GM18502 (cell line): ENCODE measurements at regions not wholly inside any gene's neighbourhood (a gene's known extent, or its start where the extent isn't known, plus 50 kb on each side); places are given as distances from the start of the nearest gene placed in this dataset.

Experiments
- ATAC-seq: cut with Tn5 transposase; IDR thresholded peaks from one replicate; pipeline ENCODE4 v1.9.1; 2021; ENCODE audit warnings: mild to moderate bottlenecking; ENCODE audit not compliant: unreplicated experiment, poor library complexity

DNA sequence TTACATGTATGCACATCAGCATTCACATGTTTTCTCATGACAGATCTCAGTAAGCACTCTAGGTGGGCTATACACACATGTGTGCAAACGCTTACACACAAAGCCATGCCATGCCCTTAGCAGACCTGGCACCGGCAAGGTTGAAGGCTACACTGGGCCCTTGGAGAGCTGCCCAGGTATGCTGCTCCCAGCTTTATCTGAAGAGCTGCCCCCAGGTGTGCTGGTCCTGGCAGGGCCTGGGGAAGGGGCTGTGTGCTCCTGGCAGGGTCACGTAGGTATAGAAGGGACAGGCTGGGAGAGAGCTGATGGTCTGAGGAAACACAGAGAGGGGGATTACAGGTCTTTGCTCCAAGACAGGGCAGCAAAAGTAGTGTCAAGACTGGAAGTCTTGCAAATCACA lies 146.7 kb upstream of the VANGL1 start:
- ATAC-seq, result no peak

DNA sequence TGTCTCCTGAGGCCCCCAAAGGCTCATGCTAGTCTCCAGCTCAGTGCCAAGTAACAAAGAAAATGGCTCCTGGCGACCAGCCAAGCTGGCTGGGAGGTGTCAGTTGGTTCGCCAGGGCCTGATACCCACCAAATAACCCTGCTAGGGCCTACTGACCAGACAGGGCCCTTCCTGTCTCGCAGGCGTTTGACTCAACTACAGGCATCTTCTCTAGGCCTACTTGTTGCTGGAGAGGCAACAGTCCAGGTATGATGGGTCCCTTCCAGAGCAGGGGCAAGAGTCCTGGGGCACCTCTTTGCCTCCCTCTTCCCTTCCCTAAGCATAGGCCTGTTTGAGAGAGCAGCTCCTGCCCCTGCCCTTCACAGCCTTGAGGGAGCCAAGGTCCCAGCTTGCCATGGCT lies 147.9 kb upstream of the VANGL1 start:
- ATAC-seq, result no peak

DNA sequence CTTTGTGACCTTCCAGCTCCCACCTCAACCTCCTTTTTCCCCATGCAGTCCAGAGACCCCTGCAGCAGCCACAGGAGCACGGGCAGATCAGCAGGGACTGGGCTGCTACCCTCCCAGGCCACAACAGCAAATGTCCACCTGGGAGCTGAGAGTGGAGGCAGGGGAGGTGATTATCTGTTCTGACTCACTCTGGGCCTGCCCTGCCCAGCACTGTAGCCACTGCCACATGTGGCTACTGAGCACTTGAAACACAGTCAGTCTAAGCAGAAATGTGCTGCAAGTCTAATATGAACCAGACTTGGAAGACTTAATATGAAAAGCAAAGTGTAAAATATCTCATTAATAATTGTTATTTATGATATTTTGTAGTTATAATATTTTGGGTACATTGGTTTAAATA lies 148.9 kb upstream of the VANGL1 start:
- no peak for ATAC-seq

DNA sequence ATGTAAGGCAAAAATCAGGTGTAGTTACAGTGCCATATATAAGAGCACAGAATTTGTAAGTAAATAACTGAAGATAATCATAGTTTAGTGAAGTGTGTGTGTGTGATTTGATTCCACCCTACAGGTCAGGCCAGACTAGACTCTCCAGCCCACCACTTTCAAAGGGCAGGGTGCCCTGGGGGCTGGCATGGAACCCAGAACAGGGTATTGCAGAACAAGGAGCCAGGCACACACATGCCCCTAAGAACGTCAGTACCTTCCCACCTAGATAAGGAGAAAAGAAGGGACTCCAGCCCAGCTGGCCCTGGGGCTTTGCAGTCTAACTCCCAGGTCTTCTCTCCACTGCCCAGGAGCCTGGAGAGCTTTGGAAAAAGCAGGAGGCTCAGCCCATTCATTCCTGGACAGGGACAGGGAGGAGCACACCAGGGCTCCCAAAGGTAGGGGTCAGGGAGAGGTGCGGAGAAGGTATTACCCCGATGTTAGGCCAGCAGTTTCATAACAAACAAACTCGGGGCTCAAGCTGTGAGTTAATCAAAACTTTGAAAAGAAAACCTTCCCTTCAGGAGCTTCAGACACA lies 149.7 kb upstream of the VANGL1 start:
- no peak for ATAC-seq

DNA sequence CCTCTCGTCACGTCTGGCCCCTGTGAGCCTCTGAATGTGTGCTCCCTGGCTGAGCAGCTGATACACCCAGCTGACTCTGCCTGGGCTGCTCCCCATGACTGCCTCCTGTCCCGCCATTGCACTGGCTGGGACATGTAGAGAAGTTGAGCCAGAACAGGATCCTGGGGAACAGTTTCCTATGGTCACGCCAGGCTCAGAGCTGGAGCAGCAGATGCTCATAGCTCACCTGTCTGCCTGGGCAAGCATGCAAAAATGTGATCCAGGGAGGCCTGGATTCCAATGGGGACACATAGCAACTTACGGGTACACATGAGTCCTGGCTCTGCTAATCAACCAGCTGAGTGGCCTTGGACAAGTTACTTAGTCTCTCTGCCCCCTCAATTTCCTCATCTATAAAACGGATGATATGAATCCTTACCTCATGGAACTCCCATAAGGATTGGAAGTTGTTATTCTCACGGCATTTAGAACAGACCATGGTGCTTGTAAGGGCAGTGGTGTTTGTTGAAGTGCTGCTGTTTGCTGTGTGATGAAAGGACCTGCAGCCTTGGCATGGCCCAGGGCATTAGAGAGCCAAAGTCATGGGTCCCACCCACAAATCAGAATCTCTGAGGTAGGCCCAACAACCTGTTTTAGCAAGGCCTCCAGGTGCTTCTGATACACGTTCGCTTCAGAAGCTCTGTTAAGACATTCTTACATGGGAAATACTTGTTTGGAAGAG lies 150.3 kb upstream of the VANGL1 start:
- ATAC-seq, result no peak

DNA sequence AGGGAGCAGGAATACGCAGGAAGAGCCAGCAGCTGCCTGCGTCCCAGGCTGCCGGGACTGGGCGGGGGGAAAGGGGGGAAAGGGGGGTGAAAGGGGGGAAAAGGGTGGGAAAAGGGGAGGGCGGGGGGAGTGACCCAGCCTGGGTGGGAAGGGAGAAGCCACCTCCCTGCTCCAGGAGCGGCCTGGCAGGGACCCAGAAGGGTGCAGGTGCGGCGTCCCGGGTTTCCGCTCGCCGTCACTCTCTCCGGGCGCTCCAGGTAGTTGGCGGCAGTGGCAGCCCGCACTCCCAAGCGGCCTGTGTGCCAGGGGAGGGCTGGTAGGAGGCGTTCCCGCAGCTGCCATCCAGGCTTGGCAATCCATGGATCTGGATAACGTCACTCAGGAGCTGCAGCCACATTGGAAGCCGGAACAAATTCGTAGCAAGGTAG lies 141.0 kb upstream of the NGF start:
- ATAC-seq, result no peak

DNA sequence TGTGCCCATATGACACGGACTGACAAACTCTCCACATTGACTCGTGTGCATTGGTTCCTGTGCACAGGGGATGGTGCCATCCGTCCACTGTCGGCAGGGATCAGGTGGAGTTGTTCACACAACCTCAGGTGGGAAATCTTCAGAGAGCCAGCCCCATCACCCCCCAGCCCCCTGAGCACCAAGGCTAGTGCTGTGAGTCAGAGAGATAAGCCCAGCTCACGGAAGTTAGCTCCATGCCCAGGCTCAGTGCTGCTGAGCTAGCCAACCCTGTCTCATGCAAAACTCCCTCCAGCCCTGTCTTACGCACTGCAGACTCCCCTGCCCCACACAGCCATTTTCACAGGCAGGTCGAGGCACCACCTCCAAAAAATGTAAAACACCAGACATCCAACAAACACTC lies 139.0 kb upstream of the NGF start:
- ATAC-seq, result no peak

DNA sequence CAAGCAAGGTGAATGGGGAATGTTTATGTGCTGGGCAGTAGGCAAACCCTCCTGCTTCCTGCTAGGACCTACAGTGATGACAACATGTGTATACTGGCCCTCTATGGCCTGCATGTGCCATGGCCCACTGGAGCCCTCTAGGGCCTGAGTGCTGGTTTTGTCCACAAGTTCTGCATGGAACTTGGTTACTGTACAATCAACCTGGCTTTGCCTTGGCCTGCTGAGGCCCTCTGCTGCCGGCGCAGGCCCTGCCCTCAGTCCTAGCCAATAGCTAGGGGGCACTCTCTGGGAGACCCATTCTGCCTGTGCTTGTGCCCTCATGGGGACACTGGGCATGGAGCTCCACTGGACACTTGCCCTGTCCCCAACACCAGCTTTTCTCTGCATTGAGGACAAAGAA lies 138.6 kb upstream of the NGF start:
- no peak for ATAC-seq

DNA sequence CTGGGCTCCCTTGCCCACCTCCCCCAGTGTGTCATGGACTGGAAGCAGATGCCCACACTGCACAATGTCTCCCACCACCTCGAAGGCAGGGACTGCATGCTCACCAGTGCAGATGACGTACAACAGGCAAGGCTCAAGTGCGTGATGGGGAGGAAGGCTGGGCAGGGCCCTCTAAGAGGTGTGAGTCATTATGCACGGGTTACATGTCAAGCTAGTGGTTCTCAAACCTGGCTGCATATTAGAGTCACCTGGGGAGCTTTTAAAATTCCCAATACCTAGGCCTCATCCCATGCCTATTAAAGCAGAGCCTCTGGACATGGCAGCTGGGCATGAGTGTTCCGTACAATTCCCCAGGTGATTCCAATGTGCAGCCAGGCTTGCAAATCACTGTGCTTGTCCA lies 137.9 kb upstream of the NGF start:
- no peak for ATAC-seq

DNA sequence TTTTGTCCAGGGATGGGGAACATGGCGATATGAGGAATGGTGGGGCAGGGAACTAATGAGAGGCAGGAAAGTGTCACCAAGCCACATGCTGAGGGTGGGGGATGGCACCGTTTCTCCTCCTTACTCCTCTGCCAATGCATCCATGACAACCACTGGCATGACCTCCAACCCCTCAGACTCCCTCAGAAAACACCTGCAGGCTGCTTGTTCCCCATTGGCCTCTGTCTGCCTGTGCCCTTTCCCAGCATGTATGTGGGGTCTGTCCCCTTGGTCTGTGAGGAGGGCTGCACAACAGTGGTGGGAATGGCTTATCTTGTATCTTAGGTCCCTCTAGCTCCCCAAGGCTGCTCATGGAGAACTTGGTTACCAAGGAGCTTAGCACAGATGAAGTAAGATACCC lies 137.2 kb upstream of the NGF start:
- ATAC-seq, result no peak

DNA sequence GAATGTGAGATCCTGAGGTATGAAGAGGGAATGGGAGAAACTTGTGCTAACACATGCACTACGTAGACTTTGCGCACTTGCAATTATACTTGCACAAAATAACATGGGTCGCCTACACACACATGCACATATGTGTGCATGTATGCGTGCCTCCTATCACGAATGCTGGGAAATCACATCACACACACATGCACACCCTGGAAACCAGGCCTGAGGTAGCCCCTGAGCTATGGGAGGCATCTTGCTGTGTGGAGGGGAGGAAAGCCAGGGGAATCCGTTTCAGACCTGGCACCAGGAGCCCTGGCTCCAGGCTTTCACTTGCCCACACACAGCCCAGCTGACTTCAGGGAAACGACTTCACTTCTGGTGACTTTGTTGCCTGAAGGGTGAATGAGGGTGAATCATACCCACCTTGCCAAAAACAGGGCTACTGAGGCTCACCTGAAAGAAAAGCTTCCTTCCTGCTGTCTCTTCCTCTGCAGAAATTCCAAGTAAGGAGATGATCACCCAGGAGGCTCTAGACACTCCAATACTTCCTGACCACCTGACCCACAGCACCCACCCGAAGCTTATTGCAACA lies 136.0 kb upstream of the NGF start:
- ATAC-seq, result no peak

DNA sequence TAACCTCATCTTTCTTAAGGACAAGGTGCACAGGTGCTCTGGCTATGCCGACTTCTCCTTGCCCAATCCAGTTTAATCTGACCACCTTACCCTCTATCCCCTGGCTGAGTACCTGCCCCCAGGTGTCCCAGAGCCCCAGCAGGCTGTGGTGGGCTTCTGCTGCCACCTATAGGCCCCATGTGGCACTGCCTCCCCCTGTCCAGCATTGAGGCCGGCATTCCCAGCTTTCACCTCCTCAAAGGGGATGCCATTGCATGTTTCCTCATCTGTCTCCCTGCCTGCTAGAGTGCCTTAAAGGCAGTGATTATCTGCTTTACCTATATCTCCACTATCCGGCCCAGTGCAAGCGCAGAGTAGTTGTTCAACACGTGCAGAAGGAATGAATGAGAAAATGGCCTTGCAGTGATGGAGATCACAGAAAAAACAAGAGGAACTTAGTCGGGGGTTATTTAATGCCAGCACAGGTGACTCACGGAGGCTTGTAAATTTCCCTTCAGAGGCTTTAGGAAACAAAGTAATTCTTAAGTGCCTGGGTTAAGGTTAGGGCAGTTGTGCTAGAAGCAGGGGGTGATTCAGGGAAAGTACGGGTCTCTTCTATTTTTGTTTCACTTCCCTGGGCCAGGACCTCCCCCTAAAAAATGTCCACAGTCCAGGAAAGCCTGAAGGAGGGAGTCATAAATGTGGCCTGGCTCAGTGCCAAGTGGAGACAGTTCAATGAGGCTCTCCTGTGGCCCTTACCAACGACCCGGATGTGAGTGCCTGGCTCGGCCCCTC lies 131.8 kb upstream of the NGF start:
- peak; percentile 58 for ATAC-seq

DNA sequence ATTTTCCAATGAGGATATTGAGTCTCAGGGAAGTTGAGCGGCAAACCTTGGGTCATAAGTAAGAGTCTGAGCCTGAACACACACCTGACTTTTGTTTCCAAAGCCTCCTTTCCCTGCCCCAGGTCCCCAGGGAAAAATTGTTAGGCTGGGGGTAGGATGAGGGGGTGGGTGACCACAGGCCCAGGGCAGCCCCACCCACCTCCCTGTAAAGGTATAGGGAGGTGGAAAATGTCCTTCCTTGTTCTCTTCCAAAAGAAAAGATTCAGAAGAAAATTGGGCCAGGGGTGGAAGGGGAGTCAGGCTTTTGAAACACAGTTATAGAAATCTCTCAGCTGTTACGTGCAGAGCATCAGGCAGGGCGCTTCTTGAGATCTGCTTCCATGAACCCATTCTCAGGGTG lies 129.7 kb upstream of the NGF start:
- ATAC-seq, result no peak

DNA sequence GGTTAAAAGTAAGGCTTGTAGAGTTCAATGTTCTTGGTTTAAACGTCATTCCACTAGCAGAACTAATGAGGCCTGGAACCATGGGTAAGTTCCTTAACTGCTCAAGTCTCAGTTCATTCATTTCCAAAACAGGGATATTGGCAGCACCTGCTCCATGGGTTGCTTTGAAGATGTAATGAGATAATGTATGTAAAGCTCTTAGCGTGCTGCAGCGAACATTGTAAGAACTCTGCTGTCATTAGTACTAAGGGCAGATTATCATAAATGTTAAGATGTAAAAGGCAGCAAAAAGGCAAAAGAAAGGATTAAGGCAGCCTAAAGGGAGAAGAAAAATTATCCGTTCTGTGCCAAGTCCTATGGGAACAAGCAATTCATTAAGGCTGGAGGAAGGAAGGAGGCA lies 129.1 kb upstream of the NGF start:
- ATAC-seq, result no peak

DNA sequence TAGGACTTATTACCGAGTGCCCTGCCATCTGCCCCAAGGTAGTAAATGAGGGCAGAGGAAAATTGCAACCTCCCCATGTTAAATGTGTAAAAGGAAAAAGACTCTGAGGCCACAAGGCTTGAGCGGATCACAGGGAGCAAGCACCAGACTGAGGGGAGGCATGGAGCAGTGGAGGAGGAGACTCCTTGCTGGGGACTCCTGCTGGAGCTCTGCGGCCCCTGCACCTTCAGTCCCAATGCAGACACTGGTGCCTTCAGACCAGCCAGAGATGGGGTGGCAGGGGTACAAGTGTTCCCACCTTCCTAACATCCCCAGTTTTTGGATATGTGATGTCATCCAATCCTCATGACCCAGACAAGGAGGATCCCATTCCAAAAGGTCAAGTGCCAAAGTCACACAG lies 128.4 kb upstream of the NGF start:
- no peak for ATAC-seq

DNA sequence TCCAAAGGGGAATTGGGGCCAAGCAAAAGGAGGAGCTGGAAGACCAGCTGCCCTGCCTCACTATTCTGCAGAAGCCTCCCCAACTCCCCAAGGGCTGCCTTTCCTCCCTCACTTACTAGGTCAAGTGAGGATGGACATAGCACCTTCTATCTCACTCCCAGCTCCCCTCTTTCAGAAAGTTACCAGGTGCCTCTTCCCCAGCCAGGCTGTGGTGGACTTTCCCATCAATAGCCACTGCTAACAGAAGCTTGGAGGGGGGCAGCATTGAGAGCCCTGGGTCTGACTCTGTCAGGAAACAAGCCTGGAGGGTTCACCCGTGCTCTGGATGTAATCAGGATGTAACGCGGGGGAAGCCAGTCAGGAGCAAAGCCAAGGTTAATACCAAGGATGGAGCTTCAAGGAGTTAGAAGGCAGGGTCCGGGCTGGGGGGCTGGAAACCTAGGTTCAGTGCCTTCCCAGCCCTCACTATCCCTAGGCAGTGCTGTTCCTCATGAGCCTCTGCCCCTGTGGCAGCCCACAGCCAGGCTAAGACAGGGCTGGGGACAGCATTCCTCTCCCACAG lies 127.8 kb upstream of the NGF start:
- no peak for ATAC-seq

DNA sequence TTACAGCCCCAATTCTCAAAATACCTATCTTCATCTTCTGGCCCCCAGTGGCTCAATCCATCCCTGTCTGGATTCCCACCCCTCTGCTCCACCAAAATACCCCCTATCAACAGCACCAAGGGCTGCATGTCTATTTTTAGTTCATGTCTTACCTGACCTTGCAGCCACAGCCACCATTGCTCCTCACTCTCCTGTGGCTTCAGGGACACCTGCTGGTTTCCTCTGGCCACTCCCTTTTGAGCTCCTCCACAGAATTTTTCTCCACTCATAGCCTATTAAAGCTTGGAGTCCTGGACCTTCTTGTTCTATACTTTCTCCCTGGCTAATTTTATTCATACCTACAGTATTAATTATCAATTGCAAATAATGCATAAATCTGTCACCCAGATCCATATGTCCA lies 125.3 kb upstream of the NGF start:
- no peak for ATAC-seq

DNA sequence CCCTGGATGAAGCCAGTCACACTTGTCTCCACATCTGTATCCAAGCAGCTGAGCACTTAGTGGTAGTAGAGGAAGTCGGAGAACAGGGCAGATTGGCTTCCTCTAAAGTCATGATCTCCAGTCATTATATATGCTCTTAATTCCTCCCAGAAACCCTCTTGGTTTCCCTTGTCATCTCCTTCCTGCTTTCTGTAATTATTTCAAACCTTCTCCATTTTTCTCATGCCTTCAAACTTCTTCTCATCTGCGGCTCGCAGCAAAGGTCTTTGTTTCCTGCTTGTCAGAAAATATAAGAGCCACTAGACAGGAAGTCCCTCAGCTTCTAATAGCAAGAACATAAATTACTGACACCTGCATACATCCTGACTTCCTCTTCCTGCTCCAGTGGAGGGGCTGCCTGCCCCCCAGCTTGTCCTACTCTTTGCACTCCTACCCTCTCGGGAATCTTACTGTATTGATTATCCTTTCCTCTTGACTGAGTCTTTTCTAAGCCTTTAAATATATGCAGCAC lies 124.6 kb upstream of the NGF start:
- no peak for ATAC-seq

DNA sequence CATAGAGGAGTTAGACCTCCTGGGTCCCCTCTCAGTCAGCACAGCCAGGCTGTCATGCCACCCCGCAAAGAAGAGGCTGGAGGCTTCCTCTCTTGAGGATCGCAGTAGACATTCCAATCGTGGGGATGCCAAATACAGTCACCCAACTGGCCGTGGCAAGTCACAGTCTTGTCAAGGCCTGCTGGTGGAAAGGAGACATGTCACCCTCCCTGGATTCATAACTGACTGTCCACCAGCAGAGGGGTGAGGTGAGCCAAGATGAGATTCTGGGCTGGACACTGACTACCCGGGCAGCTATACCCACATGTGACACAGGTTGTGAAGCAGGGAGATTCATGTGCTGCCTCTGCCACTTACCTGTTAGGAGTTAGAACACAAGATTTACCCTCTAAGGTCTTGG lies 123.5 kb upstream of the NGF start:
- ATAC-seq, result no peak

DNA sequence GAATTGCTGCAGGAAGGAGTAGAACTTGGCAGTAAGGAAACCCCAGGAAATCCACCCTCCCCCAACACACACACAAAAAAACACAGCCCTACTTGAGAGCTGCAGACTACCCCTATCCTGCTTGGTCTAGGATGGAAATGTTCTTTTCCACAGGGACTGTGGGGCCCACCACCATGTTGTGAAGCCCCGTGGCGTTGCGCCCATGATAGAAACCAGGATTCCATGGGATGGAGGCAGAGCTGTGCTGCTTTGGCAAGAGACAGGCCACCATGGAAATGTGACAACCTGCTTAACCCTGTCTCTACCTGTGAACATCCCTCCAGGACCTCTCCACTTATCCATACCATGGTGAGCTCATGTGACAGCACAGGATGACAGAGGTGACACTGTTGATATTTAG lies 121.1 kb upstream of the NGF start:
- ATAC-seq, result no peak
